Astrocyte (in vitro differentiated cells and primary cell): ENCODE measurements at regions not wholly inside any gene's neighbourhood (a gene's known extent, or its start where the extent isn't known, plus 50 kb on each side); places are given as distances from the start of the nearest gene placed in this dataset.

Experiments
- EZH2 ChIP-seq: IDR thresholded peaks from 2 replicates; pipeline ENCODE4 v1.6.1; 2012; ENCODE audit warnings: mild to moderate bottlenecking, low read length, inconsistent platforms; ENCODE audit not compliant: insufficient read depth
- TF ChIP-seq, protein P1 (sequence below): IDR thresholded peaks from 2 replicates; pipeline ENCODE4 v1.5.1; 2011; ENCODE audit warnings: low read depth, mild to moderate bottlenecking, inconsistent platforms, low read length, moderate library complexity; ENCODE audit not compliant: insufficient read depth

DNA sequence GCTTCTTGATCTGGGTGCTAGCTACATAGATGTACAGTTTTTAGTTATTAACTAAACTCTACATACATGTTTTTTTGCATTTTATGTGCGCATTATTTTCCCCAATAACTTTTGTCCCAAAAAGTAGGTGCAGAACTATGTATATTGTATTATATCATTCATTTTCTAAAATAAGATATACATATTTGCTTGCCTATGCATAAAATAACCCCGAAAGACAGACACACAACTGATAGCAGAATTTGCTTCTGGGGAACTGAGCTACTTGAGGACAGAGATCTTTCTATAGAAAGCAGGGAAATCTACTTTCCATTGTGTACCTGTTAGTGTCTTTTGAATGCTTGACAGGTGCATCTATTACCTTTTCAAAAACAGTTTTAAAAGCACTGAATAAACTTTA lies 88.9 kb upstream of the SIX3 start:
- TF ChIP-seq EZH2 = no peak
- TF ChIP-seq, protein P1, sequence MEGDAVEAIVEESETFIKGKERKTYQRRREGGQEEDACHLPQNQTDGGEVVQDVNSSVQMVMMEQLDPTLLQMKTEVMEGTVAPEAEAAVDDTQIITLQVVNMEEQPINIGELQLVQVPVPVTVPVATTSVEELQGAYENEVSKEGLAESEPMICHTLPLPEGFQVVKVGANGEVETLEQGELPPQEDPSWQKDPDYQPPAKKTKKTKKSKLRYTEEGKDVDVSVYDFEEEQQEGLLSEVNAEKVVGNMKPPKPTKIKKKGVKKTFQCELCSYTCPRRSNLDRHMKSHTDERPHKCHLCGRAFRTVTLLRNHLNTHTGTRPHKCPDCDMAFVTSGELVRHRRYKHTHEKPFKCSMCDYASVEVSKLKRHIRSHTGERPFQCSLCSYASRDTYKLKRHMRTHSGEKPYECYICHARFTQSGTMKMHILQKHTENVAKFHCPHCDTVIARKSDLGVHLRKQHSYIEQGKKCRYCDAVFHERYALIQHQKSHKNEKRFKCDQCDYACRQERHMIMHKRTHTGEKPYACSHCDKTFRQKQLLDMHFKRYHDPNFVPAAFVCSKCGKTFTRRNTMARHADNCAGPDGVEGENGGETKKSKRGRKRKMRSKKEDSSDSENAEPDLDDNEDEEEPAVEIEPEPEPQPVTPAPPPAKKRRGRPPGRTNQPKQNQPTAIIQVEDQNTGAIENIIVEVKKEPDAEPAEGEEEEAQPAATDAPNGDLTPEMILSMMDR = no peak
